ENCODE measurements at regions not wholly inside any gene's neighbourhood (a gene's known extent, or its start where the extent isn't known, plus 50 kb on each side); places are given as distances from the start of the nearest gene placed in this dataset.

DNA sequence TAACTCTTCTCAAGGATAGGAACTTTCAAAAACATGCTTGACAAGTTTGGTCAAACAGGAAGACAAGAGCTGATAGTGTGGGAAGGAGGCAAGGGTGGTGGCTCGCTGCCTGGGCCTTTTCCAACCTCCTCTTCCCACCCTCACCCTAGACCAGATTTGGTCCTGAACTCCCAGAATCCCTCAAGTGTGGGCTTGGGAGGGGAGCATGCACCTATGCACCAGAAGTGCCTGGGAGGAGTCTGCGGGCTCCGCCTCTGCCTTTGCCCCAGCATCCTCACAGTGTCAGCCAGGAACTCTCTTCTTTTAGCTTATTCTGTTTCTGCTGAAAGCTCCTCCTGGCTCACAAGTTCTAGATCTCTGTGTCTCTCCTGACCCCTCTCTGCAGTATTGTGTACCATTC, 126.2 kb upstream of the MRPS22 start:
- H3K4me3 Mint-ChIP-seq = no peak overlapping the region
- H3K9me3 Mint-ChIP-seq = peaks cover 8% of the 10 kb centered on the region
- no peak for DNase-seq
- H3K36me3 Mint-ChIP-seq (ENCODE audit: low read depth) = no peaks in the 10 kb centered on the region
- peaks cover 18% of the 10 kb centered on the region for H3K27me3 Mint-ChIP-seq (ENCODE audit: low read depth, poor library complexity)
- peaks cover 8% of the 10 kb centered on the region for H3K4me1 Mint-ChIP-seq
- H3K27ac Mint-ChIP-seq = no peak overlapping the region
- TF ChIP-seq, protein P1, sequence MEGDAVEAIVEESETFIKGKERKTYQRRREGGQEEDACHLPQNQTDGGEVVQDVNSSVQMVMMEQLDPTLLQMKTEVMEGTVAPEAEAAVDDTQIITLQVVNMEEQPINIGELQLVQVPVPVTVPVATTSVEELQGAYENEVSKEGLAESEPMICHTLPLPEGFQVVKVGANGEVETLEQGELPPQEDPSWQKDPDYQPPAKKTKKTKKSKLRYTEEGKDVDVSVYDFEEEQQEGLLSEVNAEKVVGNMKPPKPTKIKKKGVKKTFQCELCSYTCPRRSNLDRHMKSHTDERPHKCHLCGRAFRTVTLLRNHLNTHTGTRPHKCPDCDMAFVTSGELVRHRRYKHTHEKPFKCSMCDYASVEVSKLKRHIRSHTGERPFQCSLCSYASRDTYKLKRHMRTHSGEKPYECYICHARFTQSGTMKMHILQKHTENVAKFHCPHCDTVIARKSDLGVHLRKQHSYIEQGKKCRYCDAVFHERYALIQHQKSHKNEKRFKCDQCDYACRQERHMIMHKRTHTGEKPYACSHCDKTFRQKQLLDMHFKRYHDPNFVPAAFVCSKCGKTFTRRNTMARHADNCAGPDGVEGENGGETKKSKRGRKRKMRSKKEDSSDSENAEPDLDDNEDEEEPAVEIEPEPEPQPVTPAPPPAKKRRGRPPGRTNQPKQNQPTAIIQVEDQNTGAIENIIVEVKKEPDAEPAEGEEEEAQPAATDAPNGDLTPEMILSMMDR (IDR thresholded peaks at IDR 0.05) = no peak

DNA sequence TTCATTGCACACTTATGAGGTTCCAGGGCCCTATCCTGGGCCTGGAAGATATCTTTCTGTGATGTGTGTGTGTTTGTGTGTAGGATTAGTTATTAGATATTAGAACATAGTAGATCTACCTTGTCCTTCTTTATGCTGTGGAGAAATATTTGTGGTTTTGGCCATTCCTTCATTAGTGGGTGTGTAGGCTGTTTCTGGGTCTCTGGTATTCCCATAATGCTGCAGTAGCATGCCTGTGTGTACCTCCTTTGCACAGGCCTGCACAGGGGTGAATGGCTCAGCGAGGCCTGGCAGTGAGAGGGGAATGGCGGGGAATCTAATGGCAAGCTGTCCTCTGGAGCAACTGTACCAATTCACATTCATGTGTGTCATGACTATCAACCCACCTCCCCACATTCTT, 125.8 kb upstream of the MRPS22 start:
- no peak overlapping the region for H3K4me3 Mint-ChIP-seq
- H3K36me3 Mint-ChIP-seq (ENCODE audit: low read depth) = no peaks in the 10 kb centered on the region
- no peak for DNase-seq
- peaks cover 17% of the 10 kb centered on the region for H3K27me3 Mint-ChIP-seq (ENCODE audit: low read depth, poor library complexity)
- H3K4me1 Mint-ChIP-seq = peaks cover 8% of the 10 kb centered on the region
- no peak overlapping the region for H3K27ac Mint-ChIP-seq
- TF ChIP-seq, protein P1 (IDR thresholded peaks at IDR 0.05) = no peak
- peaks cover 7% of the 10 kb centered on the region for H3K9me3 Mint-ChIP-seq

DNA sequence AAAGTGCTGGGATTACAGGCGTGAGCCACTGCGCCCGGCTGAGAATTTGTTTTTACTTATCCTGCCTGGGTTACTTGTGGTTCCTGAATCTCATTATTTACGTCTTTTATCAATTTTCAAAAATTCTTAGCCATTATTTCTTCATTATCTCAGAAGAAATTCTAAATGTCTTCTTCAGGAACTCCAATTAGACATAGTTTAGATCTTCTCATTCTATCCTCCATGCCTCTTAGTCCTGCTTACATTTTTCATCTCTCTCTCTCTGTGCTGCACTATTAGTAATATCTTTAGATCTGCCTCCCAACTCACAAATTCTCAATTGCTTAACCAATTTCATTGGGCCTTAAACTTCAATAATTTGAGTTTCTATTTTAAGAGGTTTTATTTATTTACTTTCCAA, 124.4 kb upstream of the MRPS22 start:
- TF ChIP-seq, protein P1 (IDR thresholded peaks at IDR 0.05) = no peak
- H3K27me3 Mint-ChIP-seq (ENCODE audit: low read depth, poor library complexity) = peaks cover 7% of the 10 kb centered on the region
- peaks cover 5% of the 10 kb centered on the region for H3K9me3 Mint-ChIP-seq
- no peak overlapping the region for H3K27ac Mint-ChIP-seq
- DNase-seq = no peak
- H3K4me3 Mint-ChIP-seq = no peak overlapping the region
- peaks cover 3% of the 10 kb centered on the region for H3K4me1 Mint-ChIP-seq
- no peaks in the 10 kb centered on the region for H3K36me3 Mint-ChIP-seq (ENCODE audit: low read depth)

DNA sequence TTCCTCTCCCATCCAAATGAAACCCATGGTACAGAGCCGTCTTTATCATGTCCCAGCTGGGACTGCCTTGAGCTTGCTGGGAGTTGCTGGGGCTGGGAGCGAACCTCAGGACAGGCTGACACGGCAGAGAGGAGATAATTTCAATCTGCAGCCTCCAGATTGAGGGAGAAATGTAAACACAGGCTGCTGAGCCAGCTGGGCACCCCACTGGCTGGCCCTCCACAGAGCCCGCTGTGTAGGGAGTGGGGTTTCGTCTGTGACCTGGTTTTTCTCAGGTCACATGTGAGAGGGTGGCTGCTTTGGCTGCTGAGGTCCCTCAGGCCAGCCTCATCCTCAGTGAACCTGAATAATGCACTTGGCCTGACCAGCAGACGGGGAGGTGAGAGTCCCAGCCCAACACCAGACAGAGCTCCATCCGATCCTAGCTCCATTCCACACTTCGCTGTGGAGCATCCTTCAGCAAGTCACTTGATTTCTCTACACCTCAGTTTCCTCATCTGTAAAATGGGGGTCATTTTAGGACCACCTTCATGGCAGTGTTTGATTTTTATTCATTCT, 121.6 kb upstream of the MRPS22 start:
- no peaks in the 10 kb centered on the region for H3K4me1 Mint-ChIP-seq
- no peak for DNase-seq
- TF ChIP-seq, protein P1 (IDR thresholded peaks at IDR 0.05) = no peak
- H3K27ac Mint-ChIP-seq = no peak overlapping the region
- H3K27me3 Mint-ChIP-seq (ENCODE audit: low read depth, poor library complexity) = no peaks in the 10 kb centered on the region
- H3K36me3 Mint-ChIP-seq (ENCODE audit: low read depth) = no peaks in the 10 kb centered on the region
- peaks cover 5% of the 10 kb centered on the region for H3K9me3 Mint-ChIP-seq
- no peak overlapping the region for H3K4me3 Mint-ChIP-seq

DNA sequence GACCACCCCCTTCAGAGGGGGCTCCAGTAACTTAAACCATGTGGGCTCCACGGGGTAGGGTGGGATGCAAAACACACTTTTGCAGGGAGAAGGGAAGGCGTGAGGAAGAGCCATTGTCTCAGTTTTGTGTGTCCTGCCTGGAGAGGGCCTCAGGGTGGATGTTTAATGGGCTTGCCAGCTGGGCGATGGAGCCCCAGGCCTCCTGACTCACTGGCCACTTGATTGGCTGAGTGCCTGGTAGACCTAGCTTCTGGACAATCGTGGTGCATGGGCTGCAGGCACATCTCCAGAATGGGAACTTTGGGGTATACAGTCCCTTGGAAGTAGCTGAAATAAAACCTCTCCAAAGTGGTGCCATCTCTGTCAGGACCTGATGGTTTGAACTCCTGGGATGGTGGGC, 118.3 kb upstream of the MRPS22 start:
- no peak for DNase-seq
- H3K36me3 Mint-ChIP-seq (ENCODE audit: low read depth) = no peaks in the 10 kb centered on the region
- no peaks in the 10 kb centered on the region for H3K9me3 Mint-ChIP-seq
- H3K27me3 Mint-ChIP-seq (ENCODE audit: low read depth, poor library complexity) = no peaks in the 10 kb centered on the region
- no peak overlapping the region for H3K4me3 Mint-ChIP-seq
- TF ChIP-seq, protein P1 (IDR thresholded peaks at IDR 0.05) = no peak
- peaks cover 16% of the 10 kb centered on the region for H3K4me1 Mint-ChIP-seq
- peak overlapping the region; percentile 55 for H3K27ac Mint-ChIP-seq

DNA sequence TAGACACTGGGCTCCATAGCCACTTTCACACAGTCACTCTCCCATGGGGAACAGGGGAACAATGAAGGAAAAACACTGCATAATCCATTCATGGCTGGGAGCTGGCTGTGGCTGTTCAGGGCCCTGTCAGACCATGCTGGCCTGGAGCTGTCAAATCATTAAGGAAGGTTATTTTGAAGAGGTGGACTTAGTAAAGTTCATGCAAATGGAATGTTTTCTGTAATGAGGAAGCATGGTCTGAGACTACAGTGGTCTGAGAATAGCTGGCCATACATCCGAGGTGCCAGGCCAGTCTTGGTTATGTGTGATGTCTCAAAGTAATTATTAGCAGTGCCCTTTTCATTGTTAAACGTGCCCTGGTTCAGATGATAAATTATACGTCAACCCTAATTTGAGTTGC, 117.1 kb upstream of the MRPS22 start:
- no peak for DNase-seq
- Mint-ChIP-seq H3K36me3 (ENCODE audit: low read depth) (no peaks in the 10 kb centered on the region), H3K27me3 (ENCODE audit: low read depth, poor library complexity) (no peaks in the 10 kb centered on the region), H3K27ac (no peak overlapping the region), H3K9me3 (no peaks in the 10 kb centered on the region), H3K4me1 (peaks cover 16% of the 10 kb centered on the region), H3K4me3 (no peak overlapping the region)
- TF ChIP-seq, protein P1 (IDR thresholded peaks at IDR 0.05) = no peak
